Tongue (tissue), 1 donor: ENCODE measurements at regions not wholly inside any gene's neighbourhood (a gene's known extent, or its start where the extent isn't known, plus 50 kb on each side); places are given as distances from the start of the nearest gene placed in this dataset.

Source experiments
- DNase-seq: peaks from one replicate; pipeline ENCODE4 v3.0.0-alpha.2; 2015

GRCh38 chr1:98421085-98421435, 240.5 kb upstream of the SNX7 start:
- no peak for DNase-seq

GRCh38 chr1:98420376-98421084, 241.0 kb upstream of the SNX7 start:
- no peak for DNase-seq

- DNase-seq: no peak
Observed at GRCh38 chr1:98417820-98418219, 243.7 kb upstream of the SNX7 start.

- DNase-seq: no peak
Observed at GRCh38 chr1:98410082-98410481, 251.4 kb upstream of the SNX7 start.

GRCh38 chr1:98406352-98407088, 255.0 kb upstream of the SNX7 start:
- DNase-seq: no peak

GRCh38 chr1:98405581-98406074, 255.9 kb upstream of the SNX7 start:
- no peak for DNase-seq

GRCh38 chr1:98404866-98405265, 256.7 kb upstream of the SNX7 start:
- DNase-seq: no peak

- DNase-seq: no peak
Observed at GRCh38 chr1:98403963-98404480, 257.5 kb upstream of the SNX7 start.

- DNase-seq: no peak
Observed at GRCh38 chr1:98402860-98403259, 258.7 kb upstream of the SNX7 start.

GRCh38 chr1:98400446-98400845, 261.1 kb upstream of the SNX7 start:
- no peak for DNase-seq

GRCh38 chr1:98399218-98399617, 262.3 kb upstream of the SNX7 start:
- no peak for DNase-seq

- no peak for DNase-seq
Observed at GRCh38 chr1:98398649-98399048, 262.9 kb upstream of the SNX7 start.

GRCh38 chr1:98398092-98398491, 263.4 kb upstream of the SNX7 start:
- no peak for DNase-seq

- DNase-seq: no peak
Observed at GRCh38 chr1:98393719-98394118, 267.8 kb upstream of the SNX7 start.

- DNase-seq: no peak
Observed at GRCh38 chr1:98391175-98391574, 270.3 kb upstream of the SNX7 start.

- no peak for DNase-seq
Observed at GRCh38 chr1:98389809-98390208, 271.7 kb upstream of the SNX7 start.

GRCh38 chr1:98388441-98388840, 273.1 kb upstream of the SNX7 start:
- DNase-seq: peak; percentile 54

GRCh38 chr1:98387701-98388100, 273.8 kb upstream of the SNX7 start:
- no peak for DNase-seq

GRCh38 chr1:98386675-98387440, 274.7 kb upstream of the SNX7 start:
- DNase-seq: no peak

- no peak for DNase-seq
Observed at GRCh38 chr1:98385652-98386051, 275.9 kb upstream of the SNX7 start.

- no peak for DNase-seq
Observed at GRCh38 chr1:98384461-98385141, 276.9 kb upstream of the SNX7 start.
